NCI-H2196 (cell line): ENCODE measurements at regions not wholly inside any gene's neighbourhood (a gene's known extent, or its start where the extent isn't known, plus 50 kb on each side); places are given as distances from the start of the nearest gene placed in this dataset.
"Not testable (repeated sequence)": the region's sequence is repeated elsewhere in the genome, so short reads cannot be mapped to it uniquely, and the experiment has no call there.

ENCODE experiments used
- DNase-seq: peaks from one replicate; lab custom pipeline; 2025; ENCODE audit not compliant: unreplicated experiment; lab: John Stamatoyannopoulos, UW

- no peak for DNase-seq
These were observed 503.9 kb upstream of the DAB2 start for GRCh38 chr5:39928709-39929108.

- DNase-seq = no peak
These were observed 495.1 kb upstream of the DAB2 start for GRCh38 chr5:39919876-39920275.

GRCh38 chr5:39912906-39913305 is 488.1 kb upstream of the DAB2 start:
- DNase-seq = no peak

GRCh38 chr5:39907267-39907951 is 482.6 kb upstream of the DAB2 start:
- not testable (repeated sequence) for DNase-seq

GRCh38 chr5:39906146-39906545 is 481.4 kb upstream of the DAB2 start:
- DNase-seq = no peak

GRCh38 chr5:39905356-39905755 is 480.6 kb upstream of the DAB2 start:
- no peak for DNase-seq

- DNase-seq = no peak
These were observed 477.8 kb upstream of the DAB2 start for GRCh38 chr5:39902626-39903025.

GRCh38 chr5:39898731-39899130 is 474.0 kb upstream of the DAB2 start:
- DNase-seq = no peak

- no peak for DNase-seq
These were observed 471.9 kb upstream of the DAB2 start for GRCh38 chr5:39896706-39897105.

GRCh38 chr5:39896104-39896503 is 471.3 kb upstream of the DAB2 start:
- DNase-seq = no peak

- no peak for DNase-seq
These were observed 467.9 kb upstream of the DAB2 start for GRCh38 chr5:39892708-39893107.

GRCh38 chr5:39891376-39891775 is 466.6 kb upstream of the DAB2 start:
- DNase-seq = no peak

- no peak for DNase-seq
These were observed 456.2 kb upstream of the DAB2 start for GRCh38 chr5:39880985-39881384.

GRCh38 chr5:39877479-39877878 is 452.7 kb upstream of the DAB2 start:
- no peak for DNase-seq

- no peak for DNase-seq
These were observed 451.4 kb upstream of the DAB2 start for GRCh38 chr5:39876146-39876545.

GRCh38 chr5:39870137-39870536 is 445.4 kb upstream of the DAB2 start:
- no peak for DNase-seq

GRCh38 chr5:39869396-39869795 is 444.6 kb upstream of the DAB2 start:
- no peak for DNase-seq

- DNase-seq = no peak
These were observed 443.1 kb upstream of the DAB2 start for GRCh38 chr5:39867923-39868322.

GRCh38 chr5:39863926-39864552 is 439.3 kb upstream of the DAB2 start:
- DNase-seq = no peak

GRCh38 chr5:39857041-39857440 is 432.3 kb upstream of the DAB2 start:
- no peak for DNase-seq

- DNase-seq = no peak
These were observed 430.1 kb upstream of the DAB2 start for GRCh38 chr5:39854771-39855410.

GRCh38 chr5:39850291-39850690 is 425.5 kb upstream of the DAB2 start:
- no peak for DNase-seq
